Endothelial cell (in vitro differentiated cells): ENCODE measurements at regions not wholly inside any gene's neighbourhood (a gene's known extent, or its start where the extent isn't known, plus 50 kb on each side); places are given as distances from the start of the nearest gene placed in this dataset.

Source experiments
- DNase-seq: peaks from one replicate; pipeline ENCODE4 v3.0.0; 2021; ENCODE audit warnings: low spot score
- H3K27ac Mint-ChIP-seq: one replicate; pipeline ENCODE4 v1.8.0; 2021; ENCODE audit warnings: mixed read lengths, inconsistent platforms; ENCODE audit not compliant: unreplicated experiment
- H3K27me3 Mint-ChIP-seq: one replicate; pipeline ENCODE4 v1.8.0; 2021; ENCODE audit warnings: mild to moderate bottlenecking, moderate library complexity, mixed read lengths, inconsistent platforms; ENCODE audit not compliant: unreplicated experiment
- H3K36me3 Mint-ChIP-seq: one replicate; pipeline ENCODE4 v1.8.0; 2021; ENCODE audit warnings: mild to moderate bottlenecking, low read depth, mixed read lengths, inconsistent platforms; ENCODE audit not compliant: unreplicated experiment
- H3K4me1 Mint-ChIP-seq: one replicate; pipeline ENCODE4 v1.8.0; 2021; ENCODE audit warnings: mild to moderate bottlenecking, mixed read lengths, inconsistent platforms; ENCODE audit not compliant: unreplicated experiment
- H3K4me3 Mint-ChIP-seq: one replicate; pipeline ENCODE4 v1.8.0; 2021; ENCODE audit warnings: mild to moderate bottlenecking, mixed read lengths, inconsistent platforms; ENCODE audit not compliant: unreplicated experiment
- H3K9me3 Mint-ChIP-seq: one replicate; pipeline ENCODE4 v1.8.0; 2021; ENCODE audit warnings: mixed read lengths, inconsistent platforms; ENCODE audit not compliant: unreplicated experiment
- CTCF ChIP-seq: fragments of 200-600 bp; sonication (generic); IDR thresholded peaks from one replicate; pipeline ENCODE4 v1.5.0; 2021; ENCODE audit warnings: antibody characterized with exemption; ENCODE audit not compliant: unreplicated experiment

GRCh38 chr9:85249313-85249621, 492.5 kb downstream of the AGTPBP1 start:
- DNase-seq: no peak
- Mint-ChIP-seq H3K27ac (no peak overlapping the region), H3K9me3 (no peaks in the 10 kb centered on the region), H3K27me3 (no peaks in the 10 kb centered on the region), H3K4me3 (no peak overlapping the region), H3K36me3 (no peaks in the 10 kb centered on the region), H3K4me1 (no peaks in the 10 kb centered on the region)
- TF ChIP-seq CTCF: no peak

- no peak for DNase-seq
- no peak overlapping the region for H3K27ac Mint-ChIP-seq
- H3K36me3 Mint-ChIP-seq: no peaks in the 10 kb centered on the region
- H3K4me3 Mint-ChIP-seq: no peak overlapping the region
- no peaks in the 10 kb centered on the region for H3K27me3 Mint-ChIP-seq
- TF ChIP-seq CTCF: no peak
- H3K4me1 Mint-ChIP-seq: no peaks in the 10 kb centered on the region
- H3K9me3 Mint-ChIP-seq: no peaks in the 10 kb centered on the region
These were observed 493.0 kb downstream of the AGTPBP1 start for GRCh38 chr9:85248514-85249312.

GRCh38 chr9:85246541-85246940, 495.2 kb downstream of the AGTPBP1 start:
- no peak for TF ChIP-seq CTCF
- Mint-ChIP-seq H3K27ac (no peak overlapping the region), H3K27me3 (no peaks in the 10 kb centered on the region), H3K4me1 (no peaks in the 10 kb centered on the region), H3K4me3 (no peak overlapping the region), H3K9me3 (no peaks in the 10 kb centered on the region), H3K36me3 (no peaks in the 10 kb centered on the region)
- DNase-seq: no peak

DNA sequence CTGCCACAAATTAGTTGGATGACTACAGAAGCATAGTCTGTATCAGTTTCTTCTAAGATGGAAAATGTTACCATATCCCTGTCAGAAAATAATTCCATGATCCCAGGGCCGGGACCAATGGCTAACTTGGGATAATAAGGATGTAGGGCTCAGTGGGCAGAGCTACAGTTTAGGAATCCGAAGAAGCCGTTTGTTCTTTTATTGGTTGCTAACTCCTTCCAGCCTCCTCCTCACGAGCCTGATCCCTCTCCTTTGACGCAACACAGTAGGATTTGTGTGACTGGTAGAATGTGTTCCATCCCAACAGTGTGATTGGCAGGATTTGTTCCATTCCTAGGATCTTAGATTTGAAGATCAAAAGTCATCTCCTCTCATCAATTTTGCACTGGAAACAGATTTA, 496.9 kb downstream of the AGTPBP1 start:
- no peaks in the 10 kb centered on the region for H3K27me3 Mint-ChIP-seq
- no peak overlapping the region for H3K27ac Mint-ChIP-seq
- no peak for TF ChIP-seq CTCF
- no peak overlapping the region for H3K4me3 Mint-ChIP-seq
- H3K9me3 Mint-ChIP-seq: no peaks in the 10 kb centered on the region
- no peaks in the 10 kb centered on the region for H3K4me1 Mint-ChIP-seq
- DNase-seq: no peak
- no peaks in the 10 kb centered on the region for H3K36me3 Mint-ChIP-seq

DNA sequence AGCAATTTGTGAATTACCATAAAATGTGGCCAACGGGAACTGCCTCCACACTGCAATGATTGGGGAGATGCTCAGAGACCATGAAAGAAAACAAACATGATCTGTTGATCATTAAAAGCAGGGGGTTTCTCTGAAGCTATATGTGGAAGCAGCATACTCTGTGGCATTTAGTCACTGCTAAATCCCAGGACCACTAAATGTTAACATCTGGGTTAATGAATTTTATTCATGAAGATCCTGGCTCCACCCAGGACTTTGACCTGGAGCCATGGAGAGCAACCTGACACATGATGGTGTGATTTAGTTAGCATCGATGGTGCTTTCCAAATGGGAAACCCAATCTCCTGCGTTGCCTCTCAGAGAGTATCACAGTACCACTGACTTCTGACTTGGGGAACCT, 497.8 kb downstream of the AGTPBP1 start:
- H3K9me3 Mint-ChIP-seq: no peaks in the 10 kb centered on the region
- no peak for TF ChIP-seq CTCF
- H3K27ac Mint-ChIP-seq: no peak overlapping the region
- H3K27me3 Mint-ChIP-seq: no peaks in the 10 kb centered on the region
- no peak overlapping the region for H3K4me3 Mint-ChIP-seq
- no peaks in the 10 kb centered on the region for H3K4me1 Mint-ChIP-seq
- no peaks in the 10 kb centered on the region for H3K36me3 Mint-ChIP-seq
- DNase-seq: no peak
